Stimulated activated naive B cell treated with anti-CD40 and anti-IgM and Interleukin-4, amounts not matched to agents 10 μg/mL and 1 μg/mL and 100 μg/mL, for 72 hours (primary cell): ENCODE measurements at regions not wholly inside any gene's neighbourhood (a gene's known extent, or its start where the extent isn't known, plus 50 kb on each side); places are given as distances from the start of the nearest gene placed in this dataset.
A peak's percentile ranks its signal among the peaks of the same experiment; 100 is the strongest.

Experiments used
- ATAC-seq, 2 donors: fragments of 150-1000 bp; cut with Tn5 transposase; replicated peaks; 2 replicates each; pipeline ENCODE4 v1.10.0; 2021; ENCODE audit warnings: moderate library complexity in 1 of 2
- DNase-seq: peaks from one replicate; pipeline ENCODE4 v3.0.0; 2021
- H3K27ac Mint-ChIP-seq: one replicate; pipeline ENCODE4 v1.8.0; 2022; ENCODE audit warnings: mild to moderate bottlenecking, mixed read lengths
- H3K27me3 Mint-ChIP-seq, 2 donors: one replicate each; pipeline ENCODE4 v1.8.0; 2022; ENCODE audit warnings: mixed read lengths in 2 of 2
- H3K36me3 Mint-ChIP-seq, 2 donors: one replicate each; pipeline ENCODE4 v1.8.0; 2022; ENCODE audit warnings: mixed read lengths in 2 of 2, mild to moderate bottlenecking in 1 of 2
- H3K4me1 Mint-ChIP-seq, 2 donors: one replicate each; pipeline ENCODE4 v1.8.0; 2022; ENCODE audit warnings: mixed read lengths in 2 of 2, mild to moderate bottlenecking in 1 of 2
- H3K4me3 Mint-ChIP-seq, 2 donors: one replicate each; pipeline ENCODE4 v1.8.0; 2022; ENCODE audit warnings: mild to moderate bottlenecking in 2 of 2, mixed read lengths in 2 of 2, moderate library complexity in 1 of 2
- H3K9me3 Mint-ChIP-seq, 2 donors: one replicate each; pipeline ENCODE4 v1.8.0; 2022; ENCODE audit warnings: mixed read lengths in 2 of 2, mild to moderate bottlenecking in 1 of 2

DNA sequence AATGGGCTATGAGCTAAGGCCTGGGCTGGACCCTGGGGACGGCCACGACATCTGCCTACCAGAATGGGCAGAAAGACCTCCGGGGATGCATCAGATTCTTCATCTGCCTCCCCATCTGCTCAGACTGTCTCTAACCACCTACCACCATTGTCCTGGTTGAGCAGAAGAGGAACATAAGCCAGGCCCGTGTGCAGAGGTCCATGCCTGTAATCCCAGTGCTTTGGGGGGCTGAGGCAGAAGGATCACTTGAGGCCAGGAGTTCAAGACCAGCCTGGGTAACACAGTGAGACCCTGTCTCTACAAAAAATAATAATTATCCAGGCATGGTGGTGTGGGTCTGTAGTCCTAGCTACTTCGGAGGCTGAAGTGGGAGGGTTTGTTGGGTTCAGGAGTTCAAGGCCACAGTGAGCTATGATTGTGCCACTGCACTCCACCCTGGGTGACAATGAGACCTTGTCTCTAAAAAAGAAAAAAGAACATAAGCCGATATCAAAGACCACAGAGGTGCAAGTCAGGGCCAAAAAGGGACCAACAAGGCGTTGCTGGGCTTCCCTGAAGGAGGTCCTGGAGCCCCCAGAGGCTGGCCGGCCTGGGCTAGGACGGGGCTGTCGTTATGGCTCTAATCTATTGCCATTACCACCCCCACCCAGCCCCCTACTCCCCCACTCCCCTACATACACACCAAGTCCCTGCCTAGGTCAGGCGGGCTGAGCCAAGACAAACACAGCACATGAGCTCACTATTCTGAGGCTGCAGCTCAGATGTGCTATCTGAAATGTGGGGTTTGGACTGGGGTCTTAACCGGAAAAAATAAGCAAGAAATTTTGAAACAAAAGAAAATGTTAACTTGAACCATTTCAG lies 239.2 kb upstream of the RAB4A start:
- H3K9me3 Mint-ChIP-seq, result peaks cover 0 to under 1% of the 10 kb centered on the region in 2 donors
- no peak overlapping the region for H3K4me3 Mint-ChIP-seq
- DNase-seq, result no peak
- H3K27me3 Mint-ChIP-seq, result peaks cover 21 to 37% of the 10 kb centered on the region in 2 donors
- no peak overlapping the region for H3K27ac Mint-ChIP-seq
- H3K36me3 Mint-ChIP-seq, result no peaks in the 10 kb centered on the region
- peaks cover 28 to 35% of the 10 kb centered on the region in 2 donors for H3K4me1 Mint-ChIP-seq
- ATAC-seq, result no peak

DNA sequence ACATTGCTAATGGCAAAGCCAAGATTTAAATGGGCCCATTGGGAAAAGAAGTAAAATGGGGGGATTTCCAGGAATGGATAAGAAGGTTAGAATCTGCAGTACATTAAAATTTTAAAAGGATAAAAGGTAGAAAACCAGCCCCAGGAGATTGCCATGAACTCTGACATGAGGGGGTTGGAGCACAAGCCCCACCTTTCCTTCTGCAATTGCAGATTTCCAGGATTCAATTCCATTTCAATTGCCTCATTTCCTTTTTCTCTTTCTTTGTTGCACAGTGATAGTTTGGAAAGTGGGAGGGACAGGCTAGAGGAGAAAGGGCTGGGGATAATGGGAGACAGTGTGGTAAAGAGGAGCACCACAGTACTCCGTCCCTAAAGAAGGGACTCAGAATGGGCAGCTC lies 238.5 kb upstream of the RAB4A start:
- Mint-ChIP-seq H3K36me3 (peaks cover 0 to 1% of the 10 kb centered on the region in 2 donors), H3K27me3 (peaks cover 19 to 37% of the 10 kb centered on the region in 2 donors), H3K27ac (no peak overlapping the region), H3K4me1 (peaks cover 26 to 32% of the 10 kb centered on the region in 2 donors), H3K4me3 (no peak overlapping the region), H3K9me3 (peaks cover 0 to 2% of the 10 kb centered on the region in 2 donors)
- DNase-seq, result no peak
- no peak for ATAC-seq

DNA sequence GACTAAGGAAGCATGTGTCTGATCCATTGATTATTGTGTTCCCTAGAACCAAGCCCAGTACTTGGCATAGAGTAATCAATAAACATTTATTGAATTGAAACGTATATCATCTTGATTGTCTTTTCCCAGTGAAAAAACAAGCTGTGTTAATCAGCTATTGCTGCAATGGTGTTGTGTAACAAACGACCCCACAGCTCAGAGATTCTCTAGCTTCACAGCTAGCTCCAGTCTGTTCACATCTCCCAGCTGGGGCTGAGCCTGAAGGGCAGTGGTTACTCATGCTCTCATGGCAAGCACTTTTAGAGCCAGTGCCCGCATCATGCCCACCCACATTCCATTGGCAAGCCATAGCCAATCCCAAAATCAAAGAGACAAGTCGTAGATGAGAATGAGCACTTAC lies 237.4 kb upstream of the RAB4A start:
- ATAC-seq (no peak), DNase-seq (no peak)
- peaks cover 21 to 25% of the 10 kb centered on the region in 2 donors for H3K4me1 Mint-ChIP-seq
- no peak overlapping the region for H3K4me3 Mint-ChIP-seq
- no peak overlapping the region for H3K27ac Mint-ChIP-seq
- H3K36me3 Mint-ChIP-seq, result peaks cover 0 to 1% of the 10 kb centered on the region in 2 donors
- H3K27me3 Mint-ChIP-seq, result peaks cover 16 to 40% of the 10 kb centered on the region in 2 donors
- H3K9me3 Mint-ChIP-seq, result peaks cover 0 to 2% of the 10 kb centered on the region in 2 donors

GRCh38 chr1:229034342-229034741 lies 236.6 kb upstream of the RAB4A start:
- ATAC-seq, result no peak
- DNase-seq, result no peak
- H3K9me3 Mint-ChIP-seq, result peaks cover 2 to 3% of the 10 kb centered on the region in 2 donors
- H3K27ac Mint-ChIP-seq, result no peak overlapping the region
- H3K4me1 Mint-ChIP-seq, result peaks cover 22 to 25% of the 10 kb centered on the region in 2 donors
- H3K27me3 Mint-ChIP-seq, result peaks cover 24 to 42% of the 10 kb centered on the region in 2 donors
- no peak overlapping the region for H3K4me3 Mint-ChIP-seq
- peaks cover 0 to 1% of the 10 kb centered on the region in 2 donors for H3K36me3 Mint-ChIP-seq

DNA sequence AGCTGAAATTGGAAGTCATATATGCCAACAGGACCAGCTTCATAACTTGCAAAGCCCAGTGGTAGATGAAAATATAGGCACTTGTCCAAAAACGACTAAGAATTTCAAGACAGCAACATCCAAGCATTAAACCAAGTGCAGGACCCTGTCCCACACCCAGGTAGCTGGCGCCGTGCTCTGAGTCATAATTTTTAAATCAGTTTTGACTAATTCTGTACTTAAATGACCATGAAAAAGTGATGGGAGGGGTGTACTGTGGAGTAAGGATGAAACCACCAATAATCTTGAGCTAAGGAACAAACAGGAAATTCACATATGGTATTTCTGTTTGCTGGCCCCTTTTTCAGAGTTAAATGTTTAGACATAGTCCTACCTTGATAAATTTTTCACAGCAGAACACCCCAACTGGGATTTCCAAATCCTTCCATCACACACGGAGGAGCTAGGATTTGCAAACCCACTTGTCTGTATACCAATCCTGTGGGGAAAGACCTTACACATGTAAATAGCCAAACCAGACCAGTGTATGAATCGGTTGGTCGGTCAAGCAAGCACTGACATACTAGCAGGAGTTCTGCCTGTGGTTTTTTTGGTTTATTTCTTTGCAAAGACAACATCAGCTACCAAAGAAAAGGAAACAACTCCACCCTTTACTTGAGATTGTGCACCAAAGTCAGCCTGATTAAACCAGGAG lies 235.7 kb upstream of the RAB4A start:
- Mint-ChIP-seq H3K27ac (no peak overlapping the region), H3K27me3 (peaks cover 30 to 47% of the 10 kb centered on the region in 2 donors), H3K4me1 (peaks cover 22 to 25% of the 10 kb centered on the region in 2 donors), H3K4me3 (peak overlapping the region in 1 of 2 donors; percentile 16), H3K36me3 (peaks cover 0 to 1% of the 10 kb centered on the region in 2 donors), H3K9me3 (peaks cover 3% of the 10 kb centered on the region in 2 donors)
- ATAC-seq (peak; percentile 97), DNase-seq (peak; percentile 41)

- H3K4me1 Mint-ChIP-seq, result peaks cover 22 to 25% of the 10 kb centered on the region in 2 donors
- no peak for DNase-seq
Measured at GRCh38 chr1:229035748-229036082, 235.2 kb upstream of the RAB4A start.

GRCh38 chr1:229037806-229038405 lies 233.0 kb upstream of the RAB4A start:
- no peak for ATAC-seq
- peaks cover 3 to 7% of the 10 kb centered on the region in 2 donors for H3K9me3 Mint-ChIP-seq
- peaks cover 29 to 38% of the 10 kb centered on the region in 2 donors for H3K27me3 Mint-ChIP-seq
- no peak overlapping the region for H3K4me3 Mint-ChIP-seq
- no peak overlapping the region for H3K27ac Mint-ChIP-seq
- peaks cover 0 to 1% of the 10 kb centered on the region in 2 donors for H3K36me3 Mint-ChIP-seq
- no peak for DNase-seq
- peaks cover 22 to 25% of the 10 kb centered on the region in 2 donors for H3K4me1 Mint-ChIP-seq

More at GRCh38 chr1:229035748-229036082, 235.2 kb upstream of the RAB4A start:
- Mint-ChIP-seq H3K27me3 (peaks cover 35 to 51% of the 10 kb centered on the region in 2 donors), H3K4me3 (peak overlapping the region in 1 of 2 donors; percentile 16), H3K36me3 (peaks cover 0 to 1% of the 10 kb centered on the region in 2 donors), H3K9me3 (peaks cover 3 to 7% of the 10 kb centered on the region in 2 donors), H3K27ac (no peak overlapping the region)
- ATAC-seq, result peak; percentile 38 to 45

DNA sequence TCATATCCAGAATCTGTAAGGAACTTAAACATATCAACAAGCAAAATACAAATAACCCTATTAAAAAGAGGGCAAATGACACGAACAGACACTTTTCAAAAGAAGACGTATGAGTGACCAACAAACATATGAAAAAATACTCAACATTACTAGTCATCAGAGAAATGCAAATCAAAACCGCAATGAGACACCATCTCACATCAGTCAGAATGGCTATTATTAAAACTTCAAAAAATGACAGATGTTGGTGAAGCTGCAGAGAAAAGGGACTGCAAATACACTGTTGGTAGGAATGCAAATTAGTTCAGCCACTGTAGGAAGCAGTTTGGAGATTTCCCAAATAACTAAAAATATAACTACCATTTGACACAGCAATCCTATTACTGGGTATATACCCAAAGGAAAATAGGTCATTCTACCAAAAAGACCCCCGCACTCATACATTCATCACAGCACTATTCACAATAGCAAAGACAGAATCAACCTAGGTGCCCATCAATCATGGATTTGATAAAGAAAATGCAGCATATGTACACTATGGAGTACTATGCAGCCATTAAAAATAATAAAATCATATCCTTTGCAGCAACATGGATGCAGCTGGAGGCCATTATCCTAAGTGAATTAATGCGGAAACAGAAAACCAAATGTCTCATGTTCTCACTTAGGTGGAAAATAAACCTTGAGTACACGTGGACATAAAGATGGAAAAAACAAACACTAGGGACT lies 230.1 kb upstream of the RAB4A start:
- Mint-ChIP-seq H3K27ac (no peak overlapping the region), H3K4me3 (no peak overlapping the region), H3K9me3 (peaks cover 3 to 7% of the 10 kb centered on the region in 2 donors), H3K4me1 (peaks cover 13 to 14% of the 10 kb centered on the region in 2 donors), H3K36me3 (peaks cover 0 to 1% of the 10 kb centered on the region in 2 donors), H3K27me3 (peaks cover 24 to 38% of the 10 kb centered on the region in 2 donors)
- DNase-seq (no peak), ATAC-seq (no peak)

DNA sequence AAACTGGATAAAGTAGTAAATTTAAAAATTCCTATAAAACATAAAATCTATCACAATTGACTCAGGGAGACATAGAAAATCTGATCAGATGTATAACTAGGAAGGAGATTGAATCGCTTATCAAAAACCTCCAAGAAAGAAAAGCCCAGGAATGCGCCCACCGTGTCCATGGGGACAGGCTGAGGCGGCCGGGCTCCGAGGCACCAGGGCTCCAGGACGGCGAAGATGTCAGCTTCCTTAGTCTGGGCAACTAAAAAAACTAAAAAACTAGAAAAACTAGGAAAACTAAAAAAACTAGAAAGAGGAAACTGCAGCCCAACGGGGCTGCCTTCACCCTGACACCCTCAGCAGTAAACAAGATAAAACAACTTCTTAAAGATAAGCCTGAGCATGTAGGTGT lies 229.0 kb upstream of the RAB4A start:
- DNase-seq (no peak), ATAC-seq (no peak)
- Mint-ChIP-seq H3K27ac (no peak overlapping the region), H3K36me3 (no peaks in the 10 kb centered on the region), H3K27me3 (peaks cover 36 to 47% of the 10 kb centered on the region in 2 donors), H3K4me1 (peaks cover 1 to 3% of the 10 kb centered on the region in 2 donors), H3K9me3 (peaks cover 3 to 5% of the 10 kb centered on the region in 2 donors), H3K4me3 (no peak overlapping the region)

GRCh38 chr1:229042482-229042881 lies 228.4 kb upstream of the RAB4A start:
- Mint-ChIP-seq H3K4me3 (no peak overlapping the region), H3K27me3 (peaks cover 39 to 51% of the 10 kb centered on the region in 2 donors), H3K9me3 (peaks cover 3 to 5% of the 10 kb centered on the region in 2 donors), H3K36me3 (no peaks in the 10 kb centered on the region), H3K4me1 (peaks cover 0 to 3% of the 10 kb centered on the region in 2 donors), H3K27ac (no peak overlapping the region)
- DNase-seq (no peak), ATAC-seq (no peak)

GRCh38 chr1:229043115-229043514 lies 227.8 kb upstream of the RAB4A start:
- Mint-ChIP-seq H3K4me3 (no peak overlapping the region), H3K36me3 (no peaks in the 10 kb centered on the region), H3K9me3 (peaks cover 3 to 5% of the 10 kb centered on the region in 2 donors), H3K4me1 (peaks cover 0 to 3% of the 10 kb centered on the region in 2 donors), H3K27ac (no peak overlapping the region), H3K27me3 (peaks cover 39 to 51% of the 10 kb centered on the region in 2 donors)
- DNase-seq (no peak), ATAC-seq (no peak)

GRCh38 chr1:229046251-229046853 lies 224.6 kb upstream of the RAB4A start:
- Mint-ChIP-seq H3K27ac (no peak overlapping the region), H3K4me3 (no peak overlapping the region), H3K9me3 (peaks cover 3 to 4% of the 10 kb centered on the region in 2 donors), H3K36me3 (no peaks in the 10 kb centered on the region), H3K27me3 (peaks cover 21 to 42% of the 10 kb centered on the region in 2 donors), H3K4me1 (peaks cover 0 to 1% of the 10 kb centered on the region in 2 donors)
- DNase-seq, result no peak
- ATAC-seq, result no peak

DNA sequence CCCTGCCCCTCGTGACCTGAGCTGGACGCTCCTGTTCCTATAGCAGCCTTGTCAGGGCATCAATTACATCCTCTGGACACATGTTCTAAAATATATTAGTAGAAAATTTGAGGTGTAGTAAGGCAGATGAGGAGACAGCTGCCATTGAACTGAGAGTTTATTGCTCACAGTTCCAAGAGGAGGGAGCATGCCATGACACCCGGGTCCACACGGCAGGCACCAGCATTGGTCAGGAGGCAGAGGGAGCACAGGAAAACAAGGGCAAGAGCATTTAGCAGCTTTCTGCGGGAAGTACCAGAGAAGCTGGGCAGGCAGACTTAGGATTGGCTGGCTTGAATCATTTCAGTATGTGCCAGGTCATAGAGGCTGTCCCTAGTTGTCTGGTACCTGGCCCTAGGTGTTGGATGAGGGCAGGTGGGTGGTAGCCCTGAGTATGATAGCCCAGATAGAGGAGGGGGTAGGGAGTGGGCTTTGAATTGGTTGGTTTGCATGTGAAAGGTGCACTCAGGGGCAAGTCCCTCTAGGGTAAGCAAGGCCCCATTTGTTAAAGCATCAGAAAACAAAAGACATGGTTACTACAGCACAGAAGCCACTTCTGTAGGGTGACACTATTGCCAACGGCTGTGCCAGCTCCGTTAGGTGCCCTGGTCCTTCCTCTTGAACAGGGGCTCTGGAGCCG lies 223.6 kb upstream of the RAB4A start:
- DNase-seq, result no peak
- no peak for ATAC-seq
- Mint-ChIP-seq H3K36me3 (no peaks in the 10 kb centered on the region), H3K4me3 (no peak overlapping the region), H3K27ac (no peak overlapping the region), H3K9me3 (peaks cover 7 to 9% of the 10 kb centered on the region in 2 donors), H3K4me1 (peaks cover 0 to 1% of the 10 kb centered on the region in 2 donors), H3K27me3 (peaks cover 21 to 46% of the 10 kb centered on the region in 2 donors)
